Testis (tissue), 2 donors: ENCODE measurements at regions not wholly inside any gene's neighbourhood (a gene's known extent, or its start where the extent isn't known, plus 50 kb on each side); places are given as distances from the start of the nearest gene placed in this dataset.

ENCODE experiments used
- POLR2A ChIP-seq: fragments of 450-650 bp; IDR thresholded peaks from one replicate; pipeline ENCODE4 v1.6.1; 2017; ENCODE audit warnings: antibody characterized with exemption, mild to moderate bottlenecking, moderate library complexity
- TF ChIP-seq, protein P1 (sequence below), 3 experiments: fragments of 450-650 bp in 2 of 3; fragments of 200-600 bp in 1 of 3; sonication (generic) in 1 of 3; IDR thresholded peaks; one replicate each; pipeline ENCODE4 v1.5.1; 2016 to 2019; ENCODE audit warnings: antibody characterized with exemption in 3 of 3, mild to moderate bottlenecking in 2 of 3, moderate library complexity in 1 of 3

DNA sequence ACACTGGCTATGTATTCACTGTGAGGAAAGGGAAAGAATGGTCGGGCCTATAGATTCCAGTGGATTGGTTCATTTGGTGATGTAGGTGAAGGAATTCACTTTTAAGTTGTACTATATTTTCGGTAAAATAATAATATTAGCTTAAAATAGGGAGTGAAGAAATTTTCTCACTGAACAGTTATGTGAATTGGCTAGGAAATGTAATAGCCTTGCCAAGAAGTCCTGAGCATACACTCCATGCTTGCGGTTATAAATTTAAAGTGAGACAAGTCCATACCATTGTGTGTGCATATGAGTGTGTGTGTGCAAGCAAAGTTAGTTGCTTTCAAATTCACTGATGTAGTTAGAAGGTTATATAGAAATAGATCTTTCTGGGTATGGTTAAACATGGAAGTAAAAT lies 1651.0 kb downstream of the NCAM2 start:
- no peak for TF ChIP-seq POLR2A
- TF ChIP-seq, protein P1, sequence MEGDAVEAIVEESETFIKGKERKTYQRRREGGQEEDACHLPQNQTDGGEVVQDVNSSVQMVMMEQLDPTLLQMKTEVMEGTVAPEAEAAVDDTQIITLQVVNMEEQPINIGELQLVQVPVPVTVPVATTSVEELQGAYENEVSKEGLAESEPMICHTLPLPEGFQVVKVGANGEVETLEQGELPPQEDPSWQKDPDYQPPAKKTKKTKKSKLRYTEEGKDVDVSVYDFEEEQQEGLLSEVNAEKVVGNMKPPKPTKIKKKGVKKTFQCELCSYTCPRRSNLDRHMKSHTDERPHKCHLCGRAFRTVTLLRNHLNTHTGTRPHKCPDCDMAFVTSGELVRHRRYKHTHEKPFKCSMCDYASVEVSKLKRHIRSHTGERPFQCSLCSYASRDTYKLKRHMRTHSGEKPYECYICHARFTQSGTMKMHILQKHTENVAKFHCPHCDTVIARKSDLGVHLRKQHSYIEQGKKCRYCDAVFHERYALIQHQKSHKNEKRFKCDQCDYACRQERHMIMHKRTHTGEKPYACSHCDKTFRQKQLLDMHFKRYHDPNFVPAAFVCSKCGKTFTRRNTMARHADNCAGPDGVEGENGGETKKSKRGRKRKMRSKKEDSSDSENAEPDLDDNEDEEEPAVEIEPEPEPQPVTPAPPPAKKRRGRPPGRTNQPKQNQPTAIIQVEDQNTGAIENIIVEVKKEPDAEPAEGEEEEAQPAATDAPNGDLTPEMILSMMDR (IDR thresholded peaks at IDR 0.05), result no peak
